ENCODE measurements at regions not wholly inside any gene's neighbourhood (a gene's known extent, or its start where the extent isn't known, plus 50 kb on each side); places are given as distances from the start of the nearest gene placed in this dataset.

DNA sequence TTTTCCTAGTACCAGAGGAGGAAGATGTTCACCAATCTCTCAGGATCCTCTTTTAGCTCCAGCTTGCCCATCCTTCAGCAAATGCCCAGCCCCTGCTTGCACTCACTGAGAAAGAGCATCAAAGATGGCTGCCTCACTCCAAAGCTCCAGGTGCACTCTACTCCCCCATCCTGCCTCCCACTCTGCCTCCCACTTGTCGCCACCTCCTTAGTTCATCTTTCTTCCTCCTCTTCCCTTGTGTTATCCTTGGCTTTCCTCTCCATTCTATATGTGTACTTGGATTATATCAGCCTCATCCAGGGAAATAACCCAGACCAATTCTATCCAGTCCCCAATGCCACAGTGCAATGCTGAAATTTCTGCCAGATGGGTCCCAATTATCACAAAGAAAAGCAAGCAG, 87.1 kb upstream of the CPLX2 start:
- TF ChIP-seq CTCF (IDR thresholded peaks at IDR 0.05): no peak
- DNase-seq (ENCODE audit: low spot score) (no peak), ATAC-seq (ENCODE audit: low FRiP score) (no peak)

GRCh38 chr5:175785681-175786080, 85.7 kb upstream of the CPLX2 start:
- no peak for DNase-seq (ENCODE audit: low spot score)
- TF ChIP-seq CTCF (IDR thresholded peaks at IDR 0.05): no peak
- ATAC-seq (ENCODE audit: low FRiP score): no peak

DNA sequence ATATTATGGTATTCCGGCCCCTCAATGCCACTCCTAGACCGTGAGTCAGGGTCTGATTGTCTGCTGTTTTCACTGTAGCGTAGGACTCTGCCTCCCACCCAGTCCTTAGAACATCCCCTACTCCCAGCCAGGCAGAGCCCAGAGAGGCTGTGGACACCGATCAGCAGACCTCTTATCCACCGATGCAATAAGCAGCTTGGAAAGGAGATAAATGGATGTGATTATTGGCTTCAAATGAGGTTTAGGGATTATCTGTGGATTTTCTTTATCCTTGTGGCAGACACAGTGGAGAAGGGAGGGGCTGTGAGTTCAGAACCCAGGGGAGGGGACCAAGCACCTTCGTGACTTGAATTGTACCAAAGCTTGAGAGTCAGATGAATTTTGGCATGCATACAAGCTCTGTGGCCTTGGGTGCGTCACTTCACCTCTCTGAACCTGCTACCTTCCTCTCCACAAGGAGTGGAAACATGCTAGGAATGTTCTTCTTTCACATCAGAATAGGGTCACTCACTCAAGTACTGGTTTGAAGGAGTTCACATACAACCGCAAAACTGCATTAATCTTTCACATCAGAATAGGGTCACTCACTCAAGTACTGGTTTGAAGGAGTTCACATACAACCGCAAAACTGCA, 83.1 kb upstream of the CPLX2 start:
- TF ChIP-seq CTCF (IDR thresholded peaks at IDR 0.05): no peak
- ATAC-seq (ENCODE audit: low FRiP score): no peak
- DNase-seq (ENCODE audit: low spot score): no peak

DNA sequence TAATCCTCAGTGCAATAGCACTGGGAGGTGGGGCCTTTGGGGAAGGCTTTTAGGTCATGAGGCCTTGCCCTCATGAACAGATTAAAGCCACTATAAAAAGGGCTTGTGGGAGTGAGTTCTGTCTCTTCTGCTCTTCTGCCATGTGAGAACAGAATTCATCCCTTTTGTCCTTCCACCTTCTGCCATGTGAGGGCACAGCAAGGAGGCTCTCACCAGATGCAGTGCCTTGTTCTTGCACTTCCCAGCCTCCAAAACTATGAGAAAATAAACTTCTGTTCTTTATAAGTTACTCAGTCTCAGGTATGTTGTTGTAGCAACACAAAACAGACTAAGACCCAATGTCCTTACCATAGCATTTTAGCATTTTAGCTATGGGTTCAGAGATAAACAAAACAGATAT, 81.7 kb upstream of the CPLX2 start:
- no peak for TF ChIP-seq CTCF (IDR thresholded peaks at IDR 0.05)
- DNase-seq (ENCODE audit: low spot score) (no peak), ATAC-seq (ENCODE audit: low FRiP score) (no peak)

- no peak for DNase-seq (ENCODE audit: low spot score)
- ATAC-seq (ENCODE audit: low FRiP score): no peak
- TF ChIP-seq CTCF (IDR thresholded peaks at IDR 0.05): no peak
Observed at GRCh38 chr5:175790796-175791195, 80.6 kb upstream of the CPLX2 start.

DNA sequence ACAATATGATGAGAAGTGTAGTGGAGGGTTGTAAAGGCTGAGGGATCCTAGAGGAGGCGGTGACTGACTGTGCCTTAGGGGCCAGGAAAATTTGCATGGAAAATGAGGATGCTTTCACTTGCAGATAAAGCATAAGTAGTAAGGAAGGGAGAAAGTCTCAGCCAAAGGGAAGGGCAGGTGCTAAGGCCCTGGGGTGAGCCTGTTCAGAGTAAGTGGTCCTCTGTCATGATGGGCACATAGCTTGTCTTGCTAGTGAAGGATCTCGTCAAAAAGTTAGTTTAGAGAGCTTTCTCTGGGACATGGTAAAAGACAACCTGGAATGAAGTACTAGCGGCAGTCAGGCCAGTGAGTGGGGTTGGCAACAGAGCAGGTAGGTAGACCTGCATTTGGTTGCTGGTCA, 75.4 kb upstream of the CPLX2 start:
- DNase-seq (ENCODE audit: low spot score) (no peak), ATAC-seq (ENCODE audit: low FRiP score) (no peak)
- TF ChIP-seq CTCF (IDR thresholded peaks at IDR 0.05): no peak

All from omental fat pad (tissue), 3 donors.